ENCODE measurements at regions not wholly inside any gene's neighbourhood (a gene's known extent, or its start where the extent isn't known, plus 50 kb on each side); places are given as distances from the start of the nearest gene placed in this dataset.

DNA sequence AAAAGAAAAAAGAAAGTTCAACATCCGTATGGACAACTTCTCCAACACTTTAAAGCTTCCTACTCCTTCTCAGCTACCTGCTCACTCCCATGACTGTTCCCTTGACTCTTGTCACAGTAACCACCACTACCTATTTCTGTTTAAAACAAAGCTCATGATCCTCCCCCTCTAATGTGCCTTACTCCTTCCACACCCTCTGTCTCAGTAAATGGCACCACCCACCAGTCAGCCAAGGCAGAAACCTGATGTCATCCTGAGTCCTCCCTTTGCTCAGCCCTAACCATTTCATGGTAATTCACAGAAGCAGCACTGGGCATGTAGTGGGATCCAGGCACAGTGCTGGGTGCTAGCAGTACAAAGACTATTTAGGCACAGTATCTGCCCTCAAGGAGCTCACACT, 63.0 kb upstream of the PPM1J start:
- TF ChIP-seq, protein P1, sequence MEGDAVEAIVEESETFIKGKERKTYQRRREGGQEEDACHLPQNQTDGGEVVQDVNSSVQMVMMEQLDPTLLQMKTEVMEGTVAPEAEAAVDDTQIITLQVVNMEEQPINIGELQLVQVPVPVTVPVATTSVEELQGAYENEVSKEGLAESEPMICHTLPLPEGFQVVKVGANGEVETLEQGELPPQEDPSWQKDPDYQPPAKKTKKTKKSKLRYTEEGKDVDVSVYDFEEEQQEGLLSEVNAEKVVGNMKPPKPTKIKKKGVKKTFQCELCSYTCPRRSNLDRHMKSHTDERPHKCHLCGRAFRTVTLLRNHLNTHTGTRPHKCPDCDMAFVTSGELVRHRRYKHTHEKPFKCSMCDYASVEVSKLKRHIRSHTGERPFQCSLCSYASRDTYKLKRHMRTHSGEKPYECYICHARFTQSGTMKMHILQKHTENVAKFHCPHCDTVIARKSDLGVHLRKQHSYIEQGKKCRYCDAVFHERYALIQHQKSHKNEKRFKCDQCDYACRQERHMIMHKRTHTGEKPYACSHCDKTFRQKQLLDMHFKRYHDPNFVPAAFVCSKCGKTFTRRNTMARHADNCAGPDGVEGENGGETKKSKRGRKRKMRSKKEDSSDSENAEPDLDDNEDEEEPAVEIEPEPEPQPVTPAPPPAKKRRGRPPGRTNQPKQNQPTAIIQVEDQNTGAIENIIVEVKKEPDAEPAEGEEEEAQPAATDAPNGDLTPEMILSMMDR (IDR thresholded peaks at IDR 0.05; ENCODE audit: insufficient read depth, low read length, poor library complexity, severe bottlenecking): no peak
- no peak for TF ChIP-seq EZH2phosphoT487 (conservative IDR thresholded peaks at IDR 0.05; ENCODE audit: low read length)
